NCI-H1092 treated with DMSO at 0.1 percent for 48 hours (cell line): ENCODE measurements at regions not wholly inside any gene's neighbourhood (a gene's known extent, or its start where the extent isn't known, plus 50 kb on each side); places are given as distances from the start of the nearest gene placed in this dataset.
A peak's percentile ranks its signal among the peaks of the same experiment; 100 is the strongest.
"Not testable (repeated sequence)": the region's sequence is repeated elsewhere in the genome, so short reads cannot be mapped to it uniquely, and the experiment has no call there.

Experiments used
- DNase-seq: peaks from one replicate; lab custom pipeline; 2025; lab: John Stamatoyannopoulos, UW

DNA sequence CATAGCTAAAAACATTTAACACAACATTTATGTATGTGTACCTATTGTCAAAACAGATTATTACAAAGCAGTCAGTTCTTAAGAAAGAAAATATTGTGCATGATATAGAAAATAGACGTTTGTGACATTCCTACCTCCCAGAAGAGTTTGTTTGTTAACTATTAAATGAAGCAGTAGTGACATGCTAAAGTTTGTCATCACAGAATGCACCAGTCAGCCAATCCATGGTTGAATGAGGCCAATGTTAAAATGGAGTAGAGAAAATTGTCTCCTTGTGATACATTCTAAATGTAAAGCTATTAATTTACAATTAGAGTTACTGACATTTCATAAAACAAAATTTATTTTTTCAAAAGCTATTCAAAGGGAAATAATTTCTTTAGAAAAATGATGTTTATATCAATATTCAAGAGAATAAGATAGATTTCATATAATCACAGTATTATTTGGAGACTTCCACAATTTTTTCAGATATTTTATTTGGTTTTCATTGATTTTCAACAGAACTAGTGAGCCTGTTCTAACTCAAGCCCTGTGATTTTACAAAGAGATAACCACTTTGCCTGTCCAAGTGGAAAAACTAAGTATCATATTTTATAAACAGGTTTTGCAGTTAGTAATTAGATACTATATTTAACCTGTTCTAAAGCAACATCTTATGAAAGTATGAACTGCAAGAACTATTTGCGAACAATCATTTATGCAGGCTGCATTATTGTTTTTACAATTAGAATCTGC is 176.8 kb downstream of the ISL1 start:
- DNase-seq = no peak

DNA sequence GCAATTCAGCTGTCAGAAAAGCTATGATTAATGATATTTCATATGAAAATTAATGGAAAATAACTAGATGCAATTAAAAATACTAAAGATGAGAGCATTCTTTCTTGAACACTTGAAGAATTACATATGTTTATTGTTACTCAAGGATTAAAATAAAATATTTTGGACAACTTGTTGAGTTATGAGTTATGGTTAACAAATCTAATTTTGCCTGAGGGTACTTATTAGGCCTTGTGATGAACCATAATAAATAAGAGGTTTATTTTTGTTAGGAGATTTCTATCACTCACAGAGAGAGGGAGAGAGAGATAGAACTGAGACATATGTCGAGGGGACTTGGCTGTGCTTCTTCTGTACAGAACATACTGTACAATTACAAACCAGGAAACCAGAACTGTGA is 183.7 kb downstream of the ISL1 start:
- no peak for DNase-seq

DNA sequence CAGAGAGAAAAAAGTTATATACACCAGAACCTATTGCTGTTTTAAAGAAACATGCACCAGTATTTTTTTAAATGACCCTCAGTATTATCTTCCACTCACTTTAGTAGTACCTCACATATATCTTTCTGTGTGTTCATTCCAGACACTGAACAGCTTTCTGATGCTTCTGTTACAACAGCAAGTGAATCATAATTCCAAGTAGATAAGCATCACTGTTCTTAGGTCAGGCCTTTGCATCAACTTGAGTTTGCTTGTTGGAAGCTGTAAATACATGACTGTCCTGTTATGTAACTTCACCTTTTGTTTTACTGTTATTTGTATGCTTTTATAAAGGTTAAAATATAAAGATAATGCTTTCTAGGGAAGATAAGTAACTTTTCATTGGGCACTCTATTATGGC is 184.4 kb downstream of the ISL1 start:
- DNase-seq = no peak

DNA sequence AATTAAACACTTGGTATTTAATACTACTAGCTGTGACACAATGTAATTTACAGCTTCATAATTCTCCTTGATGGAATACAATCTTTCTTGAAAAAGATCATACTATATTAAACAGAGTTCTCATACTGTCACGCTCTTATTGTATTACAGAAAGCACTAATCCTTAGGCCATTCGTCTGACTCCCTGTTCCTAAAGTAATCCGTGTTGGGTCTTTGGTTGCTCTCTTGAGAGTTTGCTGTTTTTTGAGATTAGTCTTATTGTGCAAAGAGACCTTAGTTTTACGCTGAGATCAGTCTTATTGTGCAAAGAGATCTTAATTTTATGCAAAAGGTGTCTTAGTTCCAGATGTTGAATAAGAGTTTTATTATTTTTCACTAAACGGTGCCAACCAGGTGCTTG is 190.6 kb downstream of the ISL1 start:
- DNase-seq = no peak

DNA sequence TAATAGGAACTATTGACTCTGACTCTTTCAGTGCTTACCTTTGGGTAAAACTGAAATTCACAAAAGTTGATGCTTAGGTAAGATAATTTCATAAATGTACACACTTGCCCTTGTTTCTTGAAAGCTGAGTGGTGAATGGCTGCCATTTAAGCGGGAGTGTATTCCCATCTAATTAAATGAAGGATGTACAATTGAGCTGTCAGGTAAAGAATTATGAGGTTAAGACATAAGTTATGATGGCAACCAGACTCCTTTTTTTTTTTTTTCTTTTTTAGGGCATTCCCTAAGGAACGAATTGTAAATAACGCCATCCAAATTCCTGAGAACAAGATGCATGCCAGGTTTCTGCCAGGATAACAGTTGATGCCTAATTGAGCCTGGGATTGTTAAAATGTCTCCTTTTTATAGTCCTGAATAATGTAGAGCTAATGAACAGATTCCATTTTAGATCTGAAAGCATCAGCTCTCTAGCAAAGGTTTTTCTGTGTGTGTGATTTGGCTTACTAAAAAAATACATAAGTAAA is 199.7 kb downstream of the ISL1 start:
- DNase-seq = no peak

DNA sequence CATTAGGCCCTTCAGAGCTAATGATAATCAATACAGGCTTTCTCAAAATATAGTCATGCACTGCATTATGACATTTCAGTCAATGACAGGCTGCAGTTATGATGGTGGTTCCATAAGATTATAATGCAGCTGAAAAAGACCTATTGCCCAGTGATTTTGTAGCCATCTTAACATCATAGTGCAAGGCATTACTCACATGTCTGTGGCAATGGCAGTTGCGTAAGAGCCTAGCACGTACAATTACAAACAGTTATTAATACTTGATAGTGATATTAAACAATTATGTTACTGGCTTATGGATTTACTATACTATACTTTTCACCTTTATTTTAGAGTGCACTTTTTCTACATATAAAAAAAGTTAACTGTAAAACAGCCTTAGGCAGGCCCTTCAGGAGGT is 214.8 kb downstream of the ISL1 start:
- no peak for DNase-seq

DNA sequence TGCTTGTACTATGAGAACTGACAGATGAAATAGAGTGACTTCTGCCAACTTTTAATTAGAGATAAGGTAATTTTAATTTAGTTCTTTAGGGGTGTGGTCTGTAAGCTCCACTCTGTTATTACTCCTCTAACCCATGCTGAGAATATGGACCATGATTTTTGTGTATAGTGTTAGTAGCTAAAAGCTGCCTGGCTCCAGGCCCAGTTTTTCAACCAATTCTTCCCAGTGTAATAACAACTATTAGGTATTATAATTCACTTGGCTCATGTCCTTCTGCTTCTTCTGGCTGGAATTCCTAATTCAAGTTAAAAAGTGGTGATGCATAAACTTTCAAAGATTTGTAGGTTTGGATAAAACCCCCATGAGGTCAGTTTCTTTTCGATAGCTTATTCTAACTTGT is 216.3 kb downstream of the ISL1 start:
- DNase-seq = no peak

DNA sequence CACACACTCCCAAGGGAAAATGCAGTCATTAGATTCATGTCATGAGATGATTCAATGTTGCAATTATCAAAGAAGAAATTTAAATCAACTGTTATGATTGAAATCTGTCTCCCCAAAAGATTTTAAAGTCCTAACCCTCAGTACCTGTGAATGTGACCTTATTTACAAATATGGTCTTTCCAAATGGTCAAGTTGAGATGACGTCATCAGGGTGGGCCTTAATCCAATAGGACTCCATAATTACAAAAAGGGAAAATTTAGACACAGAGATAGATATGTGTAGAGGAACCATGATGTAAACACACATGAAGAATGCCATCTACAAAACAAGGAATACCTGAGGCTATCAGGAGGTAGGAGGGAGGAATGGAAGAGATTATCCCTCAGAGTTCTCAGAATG is 221.1 kb downstream of the ISL1 start:
- DNase-seq = no peak

DNA sequence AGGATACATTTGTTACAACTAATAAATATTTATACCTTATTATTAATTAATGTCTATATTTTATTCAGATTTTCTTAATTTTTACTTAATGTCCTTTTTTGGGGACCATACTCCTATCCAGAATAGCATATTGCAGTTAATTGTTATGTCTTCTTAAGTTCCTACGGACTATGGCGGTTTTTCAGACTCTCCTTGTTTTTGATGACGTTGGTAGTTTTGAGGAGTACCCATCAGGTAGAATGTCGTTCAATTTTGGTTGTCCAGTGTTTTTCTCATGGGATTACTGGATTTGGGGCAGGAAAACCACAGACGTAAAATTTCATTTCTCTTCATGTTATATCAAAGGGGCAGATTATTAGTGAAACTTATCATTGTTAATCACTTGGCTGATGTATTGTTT is 223.7 kb downstream of the ISL1 start:
- no peak for DNase-seq

DNA sequence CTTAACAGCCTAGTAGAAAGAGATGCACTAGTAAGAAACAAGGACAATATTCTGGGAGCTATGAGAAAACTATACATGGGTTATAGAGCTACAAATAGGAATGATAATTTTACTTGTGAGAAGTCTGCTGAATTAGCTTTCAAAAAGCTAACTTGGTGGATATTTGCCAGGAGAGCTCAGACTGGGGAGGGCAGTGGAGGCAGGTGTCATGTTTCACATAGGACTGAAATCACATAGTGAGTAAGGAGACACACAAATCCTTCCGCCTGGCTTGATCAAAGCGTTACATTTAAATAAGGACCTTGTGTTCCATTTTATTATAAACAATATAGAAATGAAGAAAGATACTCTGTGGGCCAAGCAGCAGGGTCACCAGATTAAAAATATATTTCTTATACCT is 235.0 kb downstream of the ISL1 start:
- DNase-seq = no peak

DNA sequence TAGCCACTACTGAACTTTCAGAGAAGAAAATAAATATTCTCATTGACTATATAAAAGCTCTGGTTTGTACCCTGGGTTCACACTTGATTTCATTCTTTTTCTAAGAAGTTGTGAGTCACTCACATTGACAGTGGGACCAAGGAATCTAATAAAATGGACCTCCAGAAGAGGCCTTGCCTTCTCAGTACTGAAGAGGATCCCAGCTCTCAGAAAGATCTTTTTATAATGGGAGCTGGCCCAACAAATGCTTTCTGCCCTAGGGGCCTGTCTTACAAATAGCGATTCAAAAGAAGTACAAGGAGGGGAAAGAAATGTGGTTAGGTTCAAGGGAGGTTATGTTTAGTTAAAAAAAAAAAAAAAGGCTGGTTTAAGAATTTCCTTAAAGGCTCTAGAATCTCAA is 237.9 kb downstream of the ISL1 start:
- no peak for DNase-seq

DNA sequence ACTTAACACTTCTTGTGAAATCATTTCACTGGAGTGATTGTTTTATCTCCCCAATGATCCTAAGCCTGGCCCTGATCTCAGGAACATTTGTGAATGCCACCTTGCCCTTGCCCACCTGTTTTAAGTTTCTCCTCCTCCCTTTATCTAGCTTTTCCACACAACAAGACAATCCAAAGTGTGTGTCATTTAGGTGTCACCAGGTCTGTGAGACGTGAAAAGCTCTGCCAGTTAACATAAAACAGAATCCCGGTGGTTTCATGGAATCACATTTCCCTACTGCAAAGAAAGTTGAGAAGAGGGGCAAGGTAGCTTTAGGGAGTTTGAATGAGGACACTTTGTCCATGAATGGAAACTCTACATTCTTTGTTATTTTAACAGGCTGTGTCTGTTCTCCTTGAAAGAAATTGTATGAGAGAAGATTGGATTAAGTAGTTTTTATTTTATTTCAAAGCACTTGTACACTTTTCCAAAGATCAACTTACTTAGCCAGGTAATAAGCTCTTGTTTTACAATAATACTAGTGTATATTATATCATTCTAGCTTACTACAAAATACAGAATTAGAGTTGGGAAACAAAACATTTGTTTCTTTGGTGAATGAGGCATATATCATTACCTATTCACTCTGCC is 239.0 kb downstream of the ISL1 start:
- DNase-seq = no peak

DNA sequence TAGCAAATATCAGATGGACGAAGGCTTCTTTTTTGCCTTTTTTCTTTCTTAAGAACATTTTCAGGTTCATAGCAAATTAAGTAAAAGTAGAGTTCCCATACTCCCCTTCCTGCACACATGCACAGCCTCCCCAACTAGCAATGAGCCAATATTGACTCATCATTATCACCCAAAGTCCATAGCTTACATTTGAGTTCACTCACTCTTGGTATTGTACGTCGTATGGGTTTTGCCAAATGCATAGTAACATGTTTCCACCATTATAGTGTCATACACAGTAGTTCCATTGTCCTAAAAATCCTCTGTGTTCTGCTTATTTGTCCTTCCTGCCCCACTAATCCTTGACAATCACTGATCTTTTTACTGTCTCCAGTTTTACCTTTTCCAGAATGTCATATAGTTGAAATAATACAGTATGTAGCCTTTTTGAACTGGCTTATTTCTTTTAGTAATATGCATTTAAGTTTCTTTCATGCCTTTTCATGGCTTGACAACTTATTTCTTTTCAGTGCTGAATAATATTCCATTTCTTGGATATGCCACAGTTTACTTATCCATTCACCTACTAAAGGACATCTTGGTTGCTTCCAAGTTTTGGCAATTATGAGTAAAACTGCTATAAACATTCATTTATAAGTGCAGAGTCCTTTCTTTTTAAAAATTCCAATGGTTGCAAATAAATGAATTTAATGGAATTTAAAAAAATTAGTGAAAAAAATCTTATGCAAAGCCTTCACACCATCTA is 242.1 kb downstream of the ISL1 start:
- no peak for DNase-seq

DNA sequence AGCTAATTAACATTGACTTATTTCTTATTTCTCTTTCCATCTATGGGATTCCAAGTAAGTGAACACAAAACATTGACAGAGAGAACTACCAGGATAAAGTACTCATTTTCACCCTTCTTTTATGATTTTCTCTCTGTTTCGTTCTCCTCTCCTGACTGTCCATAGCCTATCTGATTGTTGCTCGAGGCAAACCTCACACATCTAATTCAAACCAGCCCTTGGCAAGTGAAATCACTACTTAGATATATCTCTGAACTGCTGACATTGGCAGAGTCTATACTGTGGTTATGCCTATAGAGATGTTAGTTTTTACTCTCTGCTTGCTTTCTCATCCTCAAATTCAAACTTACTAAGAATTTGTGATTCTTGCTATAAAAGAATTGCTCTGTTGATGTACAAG is 248.8 kb downstream of the ISL1 start:
- peak; percentile 5 for DNase-seq

DNA sequence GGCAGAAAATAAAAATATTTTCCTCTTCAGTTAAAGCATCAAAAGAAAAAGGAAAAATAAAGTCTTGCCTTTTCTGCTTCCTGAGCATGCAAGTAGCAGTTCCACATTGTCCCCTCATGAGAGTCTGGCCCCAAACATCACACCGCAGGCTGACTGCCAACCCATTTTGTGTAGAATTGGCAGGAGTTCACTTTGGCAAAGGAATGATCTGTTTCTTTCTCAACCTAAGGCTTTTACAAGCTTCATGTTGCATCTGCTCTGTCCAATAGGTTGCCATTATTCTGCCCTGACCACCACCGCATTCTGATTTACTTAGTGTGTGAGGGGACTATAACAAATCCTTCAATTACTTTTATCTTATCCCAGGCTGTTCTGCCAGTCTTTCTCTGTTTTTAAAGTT is 249.5 kb downstream of the ISL1 start:
- peak; percentile 76 for DNase-seq

DNA sequence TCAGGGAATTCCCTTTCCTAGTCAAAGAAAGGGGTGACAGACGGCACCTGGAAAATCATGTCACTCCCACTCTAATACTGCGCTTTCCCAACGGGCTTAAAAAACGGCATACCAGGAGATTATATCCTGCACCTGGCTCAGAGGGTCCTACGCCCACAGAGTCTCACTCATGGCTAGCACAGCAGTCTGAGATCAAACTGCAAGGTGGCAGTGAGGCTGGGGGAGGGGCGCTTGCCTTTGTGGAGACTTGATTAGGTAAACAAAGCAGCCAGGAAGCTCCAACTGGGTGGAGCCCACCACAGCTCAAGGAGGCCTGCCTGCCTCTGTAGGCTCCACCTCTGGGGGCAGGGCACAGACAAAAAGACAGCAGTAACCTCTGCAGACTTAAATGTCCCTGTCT is 253.7 kb downstream of the ISL1 start:
- not testable (repeated sequence) for DNase-seq

DNA sequence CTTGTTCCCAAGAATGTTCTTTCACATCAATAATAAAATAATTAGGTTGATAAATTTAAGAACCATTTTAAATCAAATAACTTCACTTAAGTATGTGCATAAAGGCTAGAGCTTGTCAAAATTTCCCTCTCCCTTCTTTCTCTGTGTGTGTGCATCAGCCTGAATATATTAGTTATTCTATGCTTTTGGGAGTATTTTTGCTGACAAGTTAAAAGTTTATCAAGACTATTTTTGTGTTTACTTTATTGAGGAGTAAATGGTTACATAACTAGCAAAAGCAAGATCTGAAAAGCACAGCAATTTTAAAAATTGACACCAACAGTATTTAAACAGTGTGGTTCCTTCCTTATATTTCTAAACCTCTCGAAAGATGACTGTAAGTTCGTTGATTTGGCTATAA is 261.7 kb downstream of the ISL1 start:
- DNase-seq = no peak

DNA sequence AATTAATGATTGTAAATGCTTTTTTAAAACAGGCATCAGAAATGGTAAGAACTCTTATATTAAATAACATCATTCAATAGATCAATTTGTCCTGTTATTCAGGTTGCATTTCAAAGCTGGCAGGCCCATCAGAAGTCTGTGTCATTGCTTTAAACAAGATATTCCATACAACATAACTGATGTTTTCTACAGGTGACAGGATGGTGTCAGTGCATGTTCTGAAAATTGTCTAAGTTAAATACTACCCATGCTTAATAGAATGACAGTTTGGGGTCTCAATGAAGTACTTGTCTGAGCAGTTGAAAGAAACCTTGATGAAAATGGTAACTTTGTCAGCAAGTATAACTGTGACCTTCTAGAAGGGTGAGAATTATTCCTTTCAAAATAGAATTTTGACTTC is 263.2 kb downstream of the ISL1 start:
- no peak for DNase-seq

DNA sequence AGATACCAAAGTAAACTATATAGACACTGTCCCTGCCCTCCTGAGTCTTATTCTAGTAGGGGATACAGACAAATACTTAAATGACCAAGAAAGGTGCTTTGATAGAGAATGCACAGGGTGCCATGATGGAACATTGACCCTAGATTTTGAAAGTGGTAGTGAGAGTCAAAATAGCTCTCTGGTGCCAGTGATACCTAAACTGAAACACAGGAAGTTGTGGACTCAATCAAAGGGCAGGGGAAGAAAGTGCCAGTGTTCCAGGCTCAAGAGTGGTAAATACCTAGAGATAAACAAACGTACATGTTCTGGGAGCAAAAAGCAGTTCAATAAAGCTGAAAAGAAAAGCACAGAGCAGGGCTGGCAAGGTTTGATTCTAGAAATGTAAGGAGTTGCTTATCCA is 267.6 kb downstream of the ISL1 start:
- no peak for DNase-seq

DNA sequence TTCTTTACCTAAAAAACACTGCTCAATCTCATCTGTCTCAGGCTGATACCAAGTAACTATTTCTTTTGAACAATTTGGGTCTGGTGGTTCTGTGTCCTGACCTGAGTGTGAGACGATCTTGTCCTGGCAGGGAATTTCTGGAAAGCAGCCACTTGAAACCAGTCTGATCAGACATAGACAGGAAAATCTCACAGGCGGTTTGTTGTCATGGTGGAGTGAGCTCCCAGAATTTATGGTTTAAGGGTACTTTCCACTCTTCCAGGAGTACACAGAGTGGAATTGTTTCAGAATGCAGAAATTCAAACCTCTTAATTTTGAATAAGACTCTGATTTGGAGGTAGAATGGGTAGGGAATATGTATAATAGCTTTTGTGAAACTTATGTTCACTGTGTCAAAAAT is 268.2 kb downstream of the ISL1 start:
- no peak for DNase-seq

DNA sequence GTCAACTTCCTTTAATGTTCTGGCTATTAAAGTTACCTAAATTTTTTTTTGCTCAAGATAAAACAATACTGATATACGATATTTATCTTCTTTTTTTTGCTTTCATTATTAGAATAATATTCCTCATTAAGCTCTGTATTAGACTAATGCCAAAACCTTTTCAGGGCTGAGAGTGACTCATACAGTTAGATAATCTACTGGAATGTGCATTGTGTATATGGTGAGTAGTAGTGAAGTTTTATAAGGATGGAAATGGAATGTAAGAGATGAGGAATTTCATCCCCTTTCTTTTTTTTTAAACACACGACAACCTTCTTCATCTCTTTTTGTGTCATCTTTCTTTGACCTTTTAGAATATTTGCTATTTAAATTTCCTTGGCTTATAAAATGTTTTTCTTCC is 268.6 kb downstream of the ISL1 start:
- DNase-seq = no peak

DNA sequence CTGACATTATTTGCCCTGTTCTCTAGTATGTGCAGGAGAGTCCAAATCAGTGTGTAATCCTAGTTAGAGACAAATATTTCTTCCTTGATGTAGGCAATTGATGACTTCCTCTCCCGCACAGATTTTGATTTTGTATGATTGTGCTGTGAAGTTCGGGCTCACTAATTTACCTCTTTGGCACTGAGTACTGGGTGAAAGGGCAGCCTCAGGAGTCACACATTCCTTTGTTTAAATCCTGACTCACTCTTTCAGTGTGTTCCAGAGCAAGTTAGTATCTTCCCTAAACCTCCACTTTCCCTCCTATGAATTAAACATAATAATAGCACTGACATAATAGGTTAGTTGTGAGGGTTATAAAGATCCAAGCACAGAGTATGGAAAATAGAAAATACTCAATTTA is 269.7 kb downstream of the ISL1 start:
- no peak for DNase-seq
